Stimulated activated CD8-positive, alpha-beta memory T cell treated with anti-CD3 and anti-CD28 coated beads, Interleukin-7, amount 100 ng/mL, for 48 hours (primary cell): ENCODE measurements at regions not wholly inside any gene's neighbourhood (a gene's known extent, or its start where the extent isn't known, plus 50 kb on each side); places are given as distances from the start of the nearest gene placed in this dataset.

Experiments
- DNase-seq, 2 donors: peaks; one replicate each; pipeline ENCODE4 v3.0.0-alpha.2; 2020; ENCODE audit warnings: low read depth in 1 of 2; ENCODE audit errors: extremely low read depth in 1 of 2

GRCh38 chr1:55955016-55955621 is 624.2 kb downstream of the PLPP3 start:
- no peak for DNase-seq

DNA sequence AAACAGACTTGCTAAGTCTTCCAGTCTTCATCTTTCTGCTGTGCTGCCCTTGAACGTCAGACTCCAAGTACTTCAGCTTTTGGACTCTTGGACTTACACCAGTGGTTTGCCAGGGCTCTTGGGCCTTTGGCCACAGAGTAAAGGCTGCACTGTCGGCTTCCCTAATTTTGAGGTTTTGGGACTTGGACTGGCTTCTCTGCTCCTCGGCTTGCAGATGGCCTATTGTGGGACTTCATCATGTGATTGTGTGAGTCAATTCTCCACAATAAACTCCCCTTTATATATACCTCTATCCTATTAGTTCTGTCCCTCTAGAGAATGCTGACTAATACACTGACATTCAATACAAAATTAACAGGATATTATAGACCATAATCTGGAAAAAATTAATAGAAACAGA is 628.1 kb downstream of the PLPP3 start:
- no peak for DNase-seq

GRCh38 chr1:55947446-55947845 is 631.9 kb downstream of the PLPP3 start:
- DNase-seq = no peak

- DNase-seq = no peak
Measured at GRCh38 chr1:55943721-55944435, 635.5 kb downstream of the PLPP3 start.

GRCh38 chr1:55943012-55943411 is 636.4 kb downstream of the PLPP3 start:
- DNase-seq = no peak

GRCh38 chr1:55939866-55940265 is 639.5 kb downstream of the PLPP3 start:
- no peak for DNase-seq

DNA sequence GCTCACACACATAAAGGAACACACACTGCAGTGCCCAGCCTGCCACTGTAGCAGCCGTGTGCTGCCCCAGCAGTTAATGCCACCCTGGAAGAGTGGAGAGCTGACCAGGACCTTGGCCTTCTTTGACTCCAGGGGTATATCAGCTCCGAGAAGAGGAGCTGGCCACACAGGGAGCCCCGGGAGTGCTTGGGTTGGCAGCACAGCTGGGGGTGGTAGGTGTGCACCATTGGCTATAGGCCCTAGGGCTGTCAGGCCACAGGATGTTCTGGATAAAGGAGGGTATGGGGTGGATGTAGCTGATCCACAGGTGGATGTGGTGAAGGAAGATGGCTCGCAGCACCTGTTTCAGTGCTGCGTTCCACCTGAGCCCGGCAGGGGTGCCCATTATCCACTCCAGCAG is 640.5 kb downstream of the PLPP3 start:
- no peak for DNase-seq

DNA sequence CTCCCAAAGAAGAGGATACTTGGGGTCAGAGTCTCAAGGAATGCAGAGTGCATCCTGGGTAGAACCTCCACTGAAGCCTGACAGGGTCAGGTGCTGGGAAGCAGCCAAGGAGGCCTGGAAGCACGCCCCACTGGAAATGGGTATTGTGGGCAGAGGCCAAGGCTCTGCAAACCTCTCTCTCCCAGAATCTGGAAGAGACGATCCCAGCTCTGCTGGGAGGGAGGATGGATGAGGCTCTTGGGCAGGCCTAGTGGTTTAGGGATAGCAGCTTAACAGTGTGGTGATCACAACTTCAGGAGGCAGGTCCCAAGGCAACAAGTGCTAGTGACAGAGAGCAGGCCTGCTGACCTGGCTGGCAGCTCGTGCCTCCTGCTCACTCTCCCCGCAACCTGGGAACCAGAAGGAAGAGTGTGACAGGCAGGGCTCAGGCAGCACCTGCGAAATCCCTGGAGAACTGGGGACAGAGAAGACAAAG is 641.0 kb downstream of the PLPP3 start:
- DNase-seq = no peak

DNA sequence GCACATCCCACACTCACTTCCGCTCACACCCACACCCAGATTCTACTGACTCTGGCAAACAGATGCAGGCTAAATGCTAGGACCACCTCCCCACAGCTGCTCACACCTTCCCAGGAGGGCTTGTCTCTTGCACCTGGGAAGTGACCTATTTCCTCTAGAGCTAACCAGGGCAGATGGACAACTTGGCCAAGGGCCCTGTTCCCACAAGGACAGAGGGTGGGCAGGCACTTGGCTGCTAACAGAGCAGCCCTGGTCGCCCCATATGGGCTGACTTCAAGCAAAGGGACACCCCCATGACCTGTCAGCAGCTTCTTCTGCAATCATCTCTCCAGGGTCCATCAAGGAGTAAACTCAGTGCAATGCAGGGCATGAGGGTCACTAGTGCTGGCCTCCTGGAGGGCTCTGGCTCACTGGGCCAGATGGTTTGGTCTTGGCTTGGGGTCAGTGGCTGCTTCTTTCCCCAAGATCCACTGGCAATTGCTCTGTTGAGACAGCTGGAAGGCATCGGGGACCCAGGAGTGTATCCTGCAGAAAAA is 641.5 kb downstream of the PLPP3 start:
- DNase-seq = no peak

DNA sequence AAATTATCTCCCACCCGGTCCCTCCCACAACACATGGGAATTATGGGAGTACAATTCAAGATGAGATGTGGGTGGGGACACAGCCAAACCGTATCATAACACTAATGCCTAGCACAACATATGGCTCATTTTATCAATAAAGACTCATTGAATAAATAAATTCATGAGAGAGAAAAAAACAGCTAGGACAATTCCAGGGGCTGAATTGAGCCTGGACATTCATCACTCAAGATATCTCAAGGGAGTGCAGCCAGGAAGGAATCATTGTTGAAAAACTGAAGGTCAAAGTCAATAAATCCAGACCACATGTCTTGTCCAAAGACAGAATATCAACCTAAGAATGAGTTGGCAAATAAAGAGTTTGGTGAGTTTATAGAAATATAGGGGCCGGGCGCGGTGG is 644.1 kb downstream of the PLPP3 start:
- DNase-seq = no peak

GRCh38 chr1:55932402-55932801 is 647.0 kb downstream of the PLPP3 start:
- DNase-seq = no peak

DNA sequence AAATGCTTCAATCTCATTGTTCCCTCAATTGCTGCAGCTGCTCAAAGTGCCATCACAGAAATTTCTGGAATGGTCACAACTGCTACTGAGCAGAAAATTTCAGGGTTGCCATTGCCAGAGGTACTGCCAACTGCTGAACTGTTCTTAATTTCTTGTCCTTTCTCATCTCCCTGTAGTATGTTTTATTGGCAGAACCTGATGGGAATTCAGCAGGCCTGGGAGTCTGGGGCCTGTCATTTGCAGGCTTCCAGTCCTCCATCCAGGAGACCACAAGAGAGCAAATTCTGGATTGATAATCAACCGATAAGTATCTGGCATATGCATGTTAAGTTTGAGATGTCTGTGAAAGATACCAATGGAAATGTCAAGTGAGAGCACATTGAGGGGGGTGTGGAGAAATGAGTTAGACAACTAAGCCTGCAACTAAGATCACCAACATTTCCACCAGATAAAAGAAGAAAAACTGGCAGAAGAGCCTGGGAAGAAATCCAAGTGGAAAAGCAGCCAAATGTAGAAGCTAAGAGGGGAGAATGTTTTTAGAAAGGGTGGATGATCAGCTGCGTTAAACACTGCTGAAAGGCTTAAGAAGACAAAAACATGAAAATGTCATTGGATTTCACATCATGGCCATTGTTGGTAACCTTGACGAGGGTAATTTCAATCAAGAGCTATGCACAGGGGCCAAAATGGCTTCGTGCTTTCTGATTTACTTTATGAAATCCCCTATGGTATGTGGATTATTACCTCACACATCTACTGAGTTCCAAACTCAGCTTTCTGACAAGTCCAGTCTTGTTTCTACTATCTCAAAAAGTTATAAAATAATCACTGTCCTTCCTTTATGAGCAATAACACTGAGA is 648.1 kb downstream of the PLPP3 start:
- DNase-seq = no peak

DNA sequence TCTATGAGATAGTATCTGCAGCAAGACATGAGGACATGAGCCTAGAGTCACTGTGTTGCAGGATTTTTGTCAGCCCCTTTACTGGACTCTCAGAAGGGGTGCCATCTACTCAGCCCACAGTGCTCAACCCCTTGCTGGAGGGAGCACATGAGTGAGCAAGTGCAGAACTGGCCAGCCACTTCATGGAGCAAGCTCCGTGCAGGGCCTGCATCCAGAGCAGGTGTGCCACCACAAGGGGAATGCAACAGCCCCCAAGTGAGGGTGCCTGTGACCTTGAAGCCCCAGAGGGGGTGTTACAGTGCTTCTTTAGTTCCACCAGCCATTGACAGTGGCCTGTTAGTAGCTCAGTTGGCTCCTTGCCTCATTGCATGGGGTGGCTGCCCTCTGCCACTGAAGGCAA is 649.7 kb downstream of the PLPP3 start:
- no peak for DNase-seq

- no peak for DNase-seq
Measured at GRCh38 chr1:55928576-55928975, 650.8 kb downstream of the PLPP3 start.

- no peak for DNase-seq
Measured at GRCh38 chr1:55927702-55928290, 651.6 kb downstream of the PLPP3 start.

DNA sequence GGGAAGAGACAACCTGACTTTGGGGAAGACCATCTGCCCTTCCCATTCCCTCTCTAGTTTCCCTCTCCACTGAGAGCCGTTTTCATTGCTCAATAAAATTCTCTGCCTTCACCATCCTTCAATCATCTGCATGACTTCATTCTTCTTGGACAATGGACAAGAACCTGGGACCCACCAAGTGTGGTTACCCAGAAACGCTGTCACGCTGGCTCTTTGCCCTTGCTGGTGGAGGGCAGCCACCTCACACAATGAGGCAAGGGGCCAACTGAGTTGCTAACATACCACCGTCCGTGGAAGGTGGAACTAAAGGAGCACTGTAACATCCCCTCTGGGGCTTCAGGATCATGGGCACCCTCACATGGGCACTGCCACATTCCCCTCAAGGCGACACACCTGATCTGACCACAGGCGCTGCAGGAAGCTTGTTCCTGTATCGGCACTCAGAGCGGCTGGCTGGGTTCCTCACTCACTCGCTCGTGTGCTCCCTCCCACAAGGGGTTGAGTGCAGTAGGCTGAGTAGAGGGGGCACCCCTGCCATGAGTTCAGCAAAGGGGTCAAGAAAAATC is 652.4 kb downstream of the PLPP3 start:
- DNase-seq = no peak

DNA sequence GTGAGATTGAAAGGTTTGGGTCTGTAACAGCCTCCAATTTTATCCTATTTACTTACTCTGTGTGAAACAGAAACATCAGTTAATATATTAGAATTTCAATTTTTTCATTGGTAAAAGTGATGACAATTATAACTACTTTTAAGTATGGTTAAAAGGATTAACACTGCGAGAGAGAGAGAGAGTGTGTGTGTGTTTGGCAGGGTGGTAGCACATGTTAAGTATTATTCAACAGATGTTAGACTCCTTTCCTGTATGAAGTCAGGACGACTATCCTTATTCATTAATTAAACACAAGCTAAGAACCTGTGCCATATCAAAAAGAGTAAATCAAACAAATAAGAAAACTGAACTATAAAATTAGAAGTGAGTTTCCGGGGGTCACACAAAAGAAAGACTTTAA is 662.5 kb downstream of the PLPP3 start:
- DNase-seq = no peak

DNA sequence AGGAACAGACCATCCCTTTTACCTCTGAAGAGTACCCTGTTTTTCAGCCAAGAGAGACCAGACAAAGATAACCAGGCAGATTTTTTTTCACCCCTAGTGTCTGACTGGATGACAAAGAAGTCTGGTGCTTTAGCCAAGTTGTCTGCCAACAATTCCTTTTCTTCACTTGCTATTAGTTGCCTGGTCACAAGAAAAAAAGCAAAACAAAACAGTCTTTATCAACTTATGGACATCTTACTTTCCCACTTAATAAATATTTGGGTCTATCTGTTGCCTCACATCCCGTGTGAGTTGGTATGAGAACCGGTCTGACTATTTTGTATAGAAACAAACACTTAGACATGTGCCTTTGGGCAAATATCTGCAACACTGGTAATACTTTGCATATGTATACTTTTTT is 662.9 kb downstream of the PLPP3 start:
- no peak for DNase-seq

- no peak for DNase-seq
Measured at GRCh38 chr1:55913565-55913964, 665.8 kb downstream of the PLPP3 start.

DNA sequence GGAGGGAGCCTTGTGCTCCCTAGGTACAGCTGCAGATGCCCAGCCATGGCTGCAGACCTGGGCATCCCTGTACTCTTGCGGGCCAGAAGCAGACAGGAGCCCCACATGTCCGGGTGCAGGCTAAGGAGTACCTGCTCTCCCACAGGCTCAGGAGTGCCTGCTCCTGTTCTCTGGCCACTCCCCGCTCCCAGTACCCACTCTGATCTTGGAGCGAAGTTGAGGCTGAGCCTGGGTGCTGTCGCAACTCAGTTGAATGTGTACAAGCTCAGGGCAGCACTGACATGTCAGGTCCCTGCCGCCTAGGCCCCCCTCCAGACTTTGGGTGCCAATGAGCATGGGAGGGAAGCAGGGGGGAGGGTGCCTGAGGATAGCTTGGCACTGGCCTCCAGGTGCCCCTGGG is 666.9 kb downstream of the PLPP3 start:
- no peak for DNase-seq

DNA sequence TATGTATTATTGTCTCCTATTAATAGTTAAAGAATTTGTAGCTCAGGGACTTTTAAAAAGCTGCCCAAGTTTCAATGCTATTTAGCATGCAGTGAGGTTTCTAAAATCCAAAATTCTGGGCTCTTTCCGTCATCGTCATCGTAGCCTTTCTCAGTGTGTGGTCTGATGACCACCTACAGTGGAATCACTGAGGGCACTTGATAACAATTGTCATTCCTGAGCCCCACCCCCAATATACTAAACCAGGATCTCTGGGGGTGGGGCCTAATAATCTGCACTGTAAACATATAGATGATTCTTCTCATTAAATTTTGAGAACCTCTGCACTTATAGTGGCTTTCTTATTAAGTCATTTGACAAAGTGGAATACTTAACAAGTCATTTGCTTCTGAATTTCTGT is 674.8 kb downstream of the PLPP3 start:
- DNase-seq = no peak
